ENCODE measurements at regions not wholly inside any gene's neighbourhood (a gene's known extent, or its start where the extent isn't known, plus 50 kb on each side); places are given as distances from the start of the nearest gene placed in this dataset.

DNA sequence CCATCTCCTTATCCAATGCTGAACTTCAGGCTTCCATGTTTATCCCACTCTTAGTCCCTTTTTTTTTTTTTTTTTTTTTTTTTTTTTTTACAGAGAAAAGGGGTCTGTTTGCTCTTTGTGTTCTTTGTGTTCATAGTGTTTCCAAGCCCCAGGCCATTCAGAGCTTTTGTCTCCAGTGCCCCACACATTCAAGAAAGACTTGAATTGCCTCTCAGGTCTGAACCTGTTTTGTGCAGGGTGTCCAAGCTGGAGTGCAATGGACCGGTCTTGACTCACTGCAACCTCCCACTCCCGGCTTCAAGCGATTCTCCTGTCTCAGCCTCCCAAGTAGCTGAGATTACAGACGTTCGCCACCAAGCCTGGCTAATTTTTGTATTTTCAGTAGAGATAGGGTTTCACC is 191.2 kb downstream of the PALM2AKAP2 start:
- H3K27ac ChIP-seq = no peak overlapping the region
- TF ChIP-seq ZFX (IDR thresholded peaks at IDR 0.05) = no peak
- TF ChIP-seq, protein P1, sequence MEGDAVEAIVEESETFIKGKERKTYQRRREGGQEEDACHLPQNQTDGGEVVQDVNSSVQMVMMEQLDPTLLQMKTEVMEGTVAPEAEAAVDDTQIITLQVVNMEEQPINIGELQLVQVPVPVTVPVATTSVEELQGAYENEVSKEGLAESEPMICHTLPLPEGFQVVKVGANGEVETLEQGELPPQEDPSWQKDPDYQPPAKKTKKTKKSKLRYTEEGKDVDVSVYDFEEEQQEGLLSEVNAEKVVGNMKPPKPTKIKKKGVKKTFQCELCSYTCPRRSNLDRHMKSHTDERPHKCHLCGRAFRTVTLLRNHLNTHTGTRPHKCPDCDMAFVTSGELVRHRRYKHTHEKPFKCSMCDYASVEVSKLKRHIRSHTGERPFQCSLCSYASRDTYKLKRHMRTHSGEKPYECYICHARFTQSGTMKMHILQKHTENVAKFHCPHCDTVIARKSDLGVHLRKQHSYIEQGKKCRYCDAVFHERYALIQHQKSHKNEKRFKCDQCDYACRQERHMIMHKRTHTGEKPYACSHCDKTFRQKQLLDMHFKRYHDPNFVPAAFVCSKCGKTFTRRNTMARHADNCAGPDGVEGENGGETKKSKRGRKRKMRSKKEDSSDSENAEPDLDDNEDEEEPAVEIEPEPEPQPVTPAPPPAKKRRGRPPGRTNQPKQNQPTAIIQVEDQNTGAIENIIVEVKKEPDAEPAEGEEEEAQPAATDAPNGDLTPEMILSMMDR (conservative IDR thresholded peaks at IDR 0.05) = no peak

DNA sequence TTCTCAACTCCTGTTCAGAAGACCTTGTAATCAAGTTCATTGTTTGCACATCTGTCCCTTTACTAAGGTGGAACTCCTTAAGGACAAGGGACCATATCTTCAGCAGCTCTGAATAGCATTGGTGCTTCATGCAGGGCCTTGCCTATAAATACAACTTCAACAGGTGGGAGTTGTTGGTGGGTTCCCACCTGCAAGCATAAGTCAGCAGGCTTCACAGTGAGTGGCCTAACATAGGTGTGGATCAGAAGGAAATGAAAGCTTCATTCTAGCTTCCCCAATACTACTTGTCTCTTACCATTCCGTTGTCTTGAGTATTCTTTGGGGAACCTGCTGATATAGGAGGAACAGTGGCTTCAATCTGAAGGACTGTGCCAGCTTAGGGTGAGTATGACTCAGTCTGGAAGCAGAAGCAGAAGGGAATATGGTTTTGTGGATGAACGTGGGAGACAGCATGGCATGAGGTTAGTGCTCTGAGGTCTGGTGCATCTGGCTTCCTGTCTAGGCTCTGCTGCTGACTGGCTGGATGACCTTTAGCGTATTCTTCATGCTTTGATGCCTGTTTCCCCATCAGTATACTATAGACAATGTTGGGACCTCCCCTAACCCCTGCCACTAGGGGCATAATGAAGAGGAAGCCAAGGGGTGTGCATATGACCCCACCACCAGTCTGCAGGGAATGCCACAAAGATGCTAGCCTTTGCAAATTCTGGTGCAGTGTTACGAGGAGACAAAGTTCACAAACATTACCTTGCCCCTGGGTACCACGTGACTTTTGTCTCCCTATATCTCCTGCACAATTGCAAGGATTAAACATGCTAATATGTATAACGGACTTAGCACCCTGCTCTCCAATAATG is 192.3 kb downstream of the PALM2AKAP2 start:
- H3K27ac ChIP-seq = no peak overlapping the region
- TF ChIP-seq, protein P1 (conservative IDR thresholded peaks at IDR 0.05) = 0 out of 2 replicates have a peak, but pooled peaks have one; percentile 12
- no peak for TF ChIP-seq ZFX (IDR thresholded peaks at IDR 0.05)

DNA sequence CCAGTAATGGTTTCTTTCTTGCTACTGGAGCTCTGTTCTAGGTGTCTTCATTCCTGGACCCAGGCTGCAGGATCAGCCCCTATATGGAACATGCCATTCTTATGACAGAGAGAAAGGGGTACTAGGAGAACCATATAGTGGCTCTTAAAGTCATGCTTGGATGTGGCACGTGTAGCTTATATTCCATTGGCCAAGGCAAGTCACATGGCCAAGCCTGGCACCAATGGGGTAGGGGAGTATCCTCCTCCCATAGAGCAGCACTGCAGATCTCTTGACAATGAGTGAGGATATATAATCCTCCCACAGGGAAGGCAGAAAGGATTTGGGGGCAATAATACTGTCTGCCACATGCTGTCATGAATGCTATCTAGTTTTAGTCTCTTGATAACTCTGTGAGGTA is 193.3 kb downstream of the PALM2AKAP2 start:
- TF ChIP-seq, protein P1 (conservative IDR thresholded peaks at IDR 0.05) = no peak
- TF ChIP-seq ZFX (IDR thresholded peaks at IDR 0.05) = no peak
- no peak overlapping the region for H3K27ac ChIP-seq

DNA sequence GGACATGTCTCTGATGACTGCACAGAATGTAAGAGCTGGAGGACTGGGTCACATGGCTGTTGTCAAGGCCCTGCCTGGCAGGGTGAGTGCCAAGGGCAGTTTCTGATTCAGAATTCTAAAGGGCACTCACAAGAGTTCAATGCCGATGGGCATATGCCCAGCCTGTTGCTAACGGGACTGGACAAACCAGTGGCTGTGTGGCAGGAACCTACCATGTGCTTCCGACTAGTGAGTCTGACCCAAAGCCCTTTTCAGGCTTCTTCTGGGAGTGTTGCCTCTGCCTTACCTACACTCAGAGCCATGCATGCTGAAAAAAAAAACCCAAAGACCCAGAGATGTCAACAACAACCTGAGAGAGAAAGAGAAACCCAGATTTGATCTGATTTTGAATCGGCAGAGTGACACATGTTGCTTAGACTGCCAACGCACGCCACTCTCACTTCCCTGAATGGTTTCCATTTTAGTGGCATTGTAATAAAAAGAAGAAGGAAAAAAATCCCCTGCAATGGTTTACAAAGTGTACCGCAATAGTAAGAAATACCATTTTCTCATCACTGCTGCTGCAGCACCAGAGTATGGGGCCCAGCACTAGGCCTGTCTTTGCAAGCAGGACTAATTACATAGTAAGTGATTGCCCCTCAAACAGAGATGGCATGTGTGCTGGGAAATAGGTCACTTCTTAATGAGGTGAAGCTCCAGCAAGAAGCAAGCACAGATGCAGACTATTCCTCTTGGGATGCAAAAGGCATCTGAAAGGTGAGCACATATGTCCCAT is 194.3 kb downstream of the PALM2AKAP2 start:
- TF ChIP-seq, protein P1 (conservative IDR thresholded peaks at IDR 0.05) = no peak
- TF ChIP-seq ZFX (IDR thresholded peaks at IDR 0.05) = no peak
- no peak overlapping the region for H3K27ac ChIP-seq

DNA sequence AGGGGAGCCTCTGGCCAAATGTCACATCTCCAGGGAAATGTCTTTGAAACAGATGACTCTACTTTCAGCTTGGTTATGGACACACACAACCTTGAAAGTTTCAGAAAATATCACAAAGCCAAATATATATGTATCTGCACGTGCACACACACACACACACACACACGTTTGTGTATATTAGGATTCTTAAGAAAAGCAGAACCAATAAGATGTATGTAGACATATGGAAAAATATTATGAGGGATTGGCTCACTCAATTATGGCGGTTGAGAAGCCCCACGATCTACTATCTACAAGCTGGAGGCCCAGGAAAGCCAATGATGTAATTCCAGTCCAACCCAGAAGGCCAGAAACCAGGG is 194.9 kb downstream of the PALM2AKAP2 start:
- TF ChIP-seq, protein P1 (conservative IDR thresholded peaks at IDR 0.05) = no peak
- TF ChIP-seq ZFX (IDR thresholded peaks at IDR 0.05) = no peak
- no peak overlapping the region for H3K27ac ChIP-seq

DNA sequence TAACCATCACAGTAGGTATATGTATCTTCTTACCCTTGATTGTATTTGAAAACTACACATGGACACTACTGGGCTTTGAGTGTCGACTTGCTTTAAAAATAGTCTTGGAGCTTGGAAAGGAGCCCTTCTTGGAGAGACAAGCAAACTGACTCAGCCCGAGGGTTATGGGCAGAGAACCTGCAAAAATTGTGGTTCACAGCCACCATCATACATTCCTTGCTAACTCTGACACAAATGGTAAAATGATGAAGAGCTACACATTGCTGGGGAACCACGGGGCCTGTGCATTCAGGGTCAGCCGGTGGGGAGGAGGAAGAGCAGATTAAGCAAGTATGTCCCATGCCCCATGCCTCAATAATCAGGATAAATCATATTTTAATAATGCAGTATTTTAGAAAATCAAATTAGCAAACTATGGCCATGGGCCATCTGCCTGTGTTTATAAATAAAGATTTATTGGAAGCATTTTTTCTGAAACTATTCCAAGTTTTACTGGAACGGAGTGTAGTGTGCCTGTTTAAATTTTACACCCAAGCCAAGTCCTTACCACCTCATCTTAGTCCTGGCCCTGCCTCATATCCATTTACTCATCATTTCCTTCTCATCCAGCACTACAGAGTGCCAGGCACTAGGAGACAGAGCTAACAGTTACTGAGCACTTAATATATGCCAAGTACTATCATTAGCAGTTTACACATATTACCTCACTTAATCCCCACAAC is 195.7 kb downstream of the PALM2AKAP2 start:
- H3K27ac ChIP-seq = no peak overlapping the region
- no peak for TF ChIP-seq ZFX (IDR thresholded peaks at IDR 0.05)
- TF ChIP-seq, protein P1 (conservative IDR thresholded peaks at IDR 0.05) = no peak
